Esophagus muscularis mucosa (tissue), 4 donors: ENCODE measurements at regions not wholly inside any gene's neighbourhood (a gene's known extent, or its start where the extent isn't known, plus 50 kb on each side); places are given as distances from the start of the nearest gene placed in this dataset.

ENCODE experiments used
- DNase-seq: peaks from one replicate; pipeline ENCODE4 v3.0.0-alpha.2; 2017; ENCODE audit errors: extremely low spot score
- H3K27ac ChIP-seq, 4 donors: fragments of 200-600 bp; sonication (generic); replicated peaks in 1 of 4; 1 replicate in 3 of 4; 2 replicates in 1 of 4; pipeline ENCODE4 v1.5.1; 2016 to 2019; ENCODE audit warnings: mild to moderate bottlenecking in 1 of 4
- H3K27me3 ChIP-seq, 4 donors: fragments of 200-600 bp; sonication (generic); one replicate each; pipeline versions ENCODE4 v1.5.1 to v1.6.0; 2016 to 2019
- H3K36me3 ChIP-seq, 4 donors: fragments of 200-600 bp; sonication (generic); one replicate each; pipeline ENCODE4 v1.5.1; 2016 to 2019
- H3K4me1 ChIP-seq, 4 donors: fragments of 200-600 bp; sonication (generic); one replicate each; pipeline ENCODE4 v1.5.1; 2016 to 2019
- H3K4me3 ChIP-seq, 4 donors: fragments of 200-600 bp; sonication (generic); 1 replicate in 2 of 4; 2 replicates in 2 of 4; pipeline ENCODE4 v1.5.1; 2016 to 2019; ENCODE audit warnings: mild to moderate bottlenecking in 4 of 4, moderate library complexity in 1 of 4
- H3K9me3 ChIP-seq, 4 donors: fragments of 200-600 bp; sonication (generic); 1 replicate in 3 of 4; 2 replicates in 1 of 4; pipeline ENCODE4 v1.5.1; 2016 to 2019
- CTCF ChIP-seq, 3 experiments: fragments of 200-600 bp in 2 of 3; fragments of 450-650 bp in 1 of 3; sonication (generic) in 2 of 3; IDR thresholded peaks; one replicate each; pipeline ENCODE4 v1.5.1; 2017 to 2019; ENCODE audit warnings: antibody characterized with exemption in 3 of 3, mild to moderate bottlenecking in 2 of 3, moderate library complexity in 1 of 3
- EP300 ChIP-seq: sonication (generic); formaldehyde crosslinking; IDR thresholded peaks from one replicate; pipeline ENCODE4 v1.6.1; 2017; ENCODE audit warnings: antibody characterized with exemption
- POLR2A ChIP-seq: fragments of 450-650 bp; IDR thresholded peaks from one replicate; pipeline ENCODE4 v1.6.1; 2017; ENCODE audit warnings: antibody characterized with exemption, moderate library complexity, mild to moderate bottlenecking, low read depth
- POLR2AphosphoS5 ChIP-seq, 2 donors: sonication (generic); formaldehyde crosslinking; IDR thresholded peaks; one replicate each; pipeline ENCODE4 v1.6.1; 2017; ENCODE audit warnings: antibody characterized with exemption in 2 of 2
- WGBS: methylation state at CpG from one replicate; pipeline ENCODE4 v1.1.5; 2018; 5-methylcytosine and 5-hydroxymethylcytosine counted together
- intact Hi-C: fragments of 100-400 bp; cut with DNase I; formaldehyde crosslinking; loops from one replicate; pipeline ENCODE4 v1.15.1; 2023

GRCh38 chr2:17235167-17235566, 283.1 kb downstream of the RAD51AP2 start:
- Histone ChIP-seq H3K9me3 (no peaks in the 10 kb centered on the region), H3K27me3 (no peaks in the 10 kb centered on the region), H3K27ac (no peak overlapping the region), H3K4me3 (no peak overlapping the region), H3K4me1 (no peaks in the 10 kb centered on the region), H3K36me3 (no peaks in the 10 kb centered on the region)
- intact Hi-C loops = no loop called here
- DNase-seq = no peak
- TF ChIP-seq POLR2AphosphoS5 (IDR thresholded peaks at IDR 0.05) (no peak), CTCF (IDR thresholded peaks at IDR 0.05) (no peak), EP300 (no peak), POLR2A (no peak)
- 90% methylated on average over 1 of the region's 1 CpG for WGBS

GRCh38 chr2:17232776-17233556, 285.3 kb downstream of the RAD51AP2 start:
- no peaks in the 10 kb centered on the region for H3K36me3 ChIP-seq
- H3K4me1 ChIP-seq = no peaks in the 10 kb centered on the region
- H3K4me3 ChIP-seq = no peak overlapping the region
- DNase-seq = no peak
- H3K27me3 ChIP-seq = no peaks in the 10 kb centered on the region
- intact Hi-C loops = no loop called here
- H3K27ac ChIP-seq = no peak overlapping the region
- TF ChIP-seq CTCF (IDR thresholded peaks at IDR 0.05) (no peak), EP300 (no peak), POLR2AphosphoS5 (IDR thresholded peaks at IDR 0.05) (no peak), POLR2A (no peak)
- no peaks in the 10 kb centered on the region for H3K9me3 ChIP-seq
- 77% methylated on average over 4 of the region's 4 CpGs for WGBS

GRCh38 chr2:17231394-17231965, 286.8 kb downstream of the RAD51AP2 start:
- Histone ChIP-seq H3K4me1 (no peaks in the 10 kb centered on the region), H3K4me3 (no peak overlapping the region), H3K27ac (no peak overlapping the region), H3K36me3 (no peaks in the 10 kb centered on the region), H3K27me3 (no peaks in the 10 kb centered on the region), H3K9me3 (no peaks in the 10 kb centered on the region)
- TF ChIP-seq POLR2A (no peak), CTCF (IDR thresholded peaks at IDR 0.05) (no peak), EP300 (no peak), POLR2AphosphoS5 (IDR thresholded peaks at IDR 0.05) (no peak)
- intact Hi-C loops = no loop called here
- WGBS = 78% methylated on average over 5 of the region's 5 CpGs
- no peak for DNase-seq

- Histone ChIP-seq H3K27ac (no peak overlapping the region), H3K36me3 (no peaks in the 10 kb centered on the region), H3K4me1 (no peaks in the 10 kb centered on the region), H3K9me3 (no peaks in the 10 kb centered on the region), H3K27me3 (no peaks in the 10 kb centered on the region), H3K4me3 (no peak overlapping the region)
- intact Hi-C loops = no loop called here
- no peak for DNase-seq
- TF ChIP-seq POLR2A (no peak), POLR2AphosphoS5 (IDR thresholded peaks at IDR 0.05) (no peak), EP300 (no peak), CTCF (IDR thresholded peaks at IDR 0.05) (no peak)
- WGBS = 74% methylated on average over 1 of the region's 1 CpG
Observed at GRCh38 chr2:17229414-17229813, 288.8 kb downstream of the RAD51AP2 start.

- no peaks in the 10 kb centered on the region for H3K36me3 ChIP-seq
- no peaks in the 10 kb centered on the region for H3K4me1 ChIP-seq
- TF ChIP-seq POLR2A = no peak
- no peak for TF ChIP-seq CTCF (IDR thresholded peaks at IDR 0.05)
- TF ChIP-seq EP300 = no peak
- TF ChIP-seq POLR2AphosphoS5 (IDR thresholded peaks at IDR 0.05) = no peak
- H3K27ac ChIP-seq = no peak overlapping the region
- intact Hi-C loops = no loop called here
- 91% methylated on average over 6 of the region's 6 CpGs for WGBS
- no peaks in the 10 kb centered on the region for H3K27me3 ChIP-seq
- H3K4me3 ChIP-seq = no peak overlapping the region
- DNase-seq = no peak
- no peaks in the 10 kb centered on the region for H3K9me3 ChIP-seq
Observed at GRCh38 chr2:17228461-17228860, 289.8 kb downstream of the RAD51AP2 start.
